HTR-8/SVneo (cell line): ENCODE measurements at regions not wholly inside any gene's neighbourhood (a gene's known extent, or its start where the extent isn't known, plus 50 kb on each side); places are given as distances from the start of the nearest gene placed in this dataset.
A peak's percentile ranks its signal among the peaks of the same experiment; 100 is the strongest.
"Not testable (repeated sequence)": the region's sequence is repeated elsewhere in the genome, so short reads cannot be mapped to it uniquely, and the experiment has no call there.

ENCODE experiments used
- DNase-seq: peaks from one replicate; pipeline ENCODE4 v3.0.0; 2011; ENCODE audit warnings: low spot score, mixed read lengths; ENCODE audit not compliant: insufficient read length
- FAIRE-seq: peaks from 2 replicates; lab custom pipeline; 2011; peaks lifted over from hg19 to GRCh38; lab: Jason Lieb, UNC

DNA sequence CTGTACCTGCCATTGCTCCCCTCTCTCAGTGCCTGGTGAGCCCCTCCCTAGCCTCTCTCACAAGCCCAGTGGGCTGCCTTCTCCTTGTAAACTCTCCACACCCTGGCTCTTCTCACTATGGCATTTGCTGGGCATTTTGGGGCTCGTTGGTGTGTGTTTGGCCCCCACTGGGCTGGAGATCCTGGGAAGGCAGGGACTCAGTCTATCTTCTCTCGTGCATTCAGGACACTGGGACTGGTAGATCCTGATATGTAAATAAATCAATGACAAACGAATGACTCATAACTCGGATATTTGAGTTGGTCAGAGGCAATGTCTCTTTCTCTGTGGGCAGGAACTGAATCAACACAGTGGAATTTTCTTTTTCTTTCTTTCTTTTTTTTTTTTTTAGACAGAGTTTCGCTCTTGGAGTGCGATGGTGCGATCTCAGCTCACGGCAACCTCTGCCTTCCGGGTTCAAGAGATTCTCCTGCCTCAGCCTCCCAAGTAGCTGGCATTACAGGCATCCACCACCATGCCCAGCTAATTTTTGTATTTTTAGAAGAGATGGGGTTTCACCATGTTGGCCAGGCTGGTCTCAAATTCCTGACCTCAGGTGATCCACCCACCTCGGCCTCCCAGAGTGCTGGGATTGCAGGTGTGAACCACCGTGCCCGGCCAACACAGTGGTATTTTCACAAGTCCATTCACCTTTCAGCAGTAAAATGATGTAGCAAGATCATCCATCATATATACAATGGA is 144.6 kb upstream of the SPRED2 start:
- DNase-seq (peak; percentile 96), FAIRE-seq (peak; percentile 54)

- FAIRE-seq (no peak), DNase-seq (no peak)
Observed at GRCh38 chr2:65576278-65576677, 143.9 kb upstream of the SPRED2 start.

- FAIRE-seq (no peak), DNase-seq (no peak)
Observed at GRCh38 chr2:65574993-65575392, 142.6 kb upstream of the SPRED2 start.

GRCh38 chr2:65568656-65569440 is 136.4 kb upstream of the SPRED2 start:
- FAIRE-seq, DNase-seq: not testable (repeated sequence)

GRCh38 chr2:65566617-65567016 is 134.2 kb upstream of the SPRED2 start:
- DNase-seq (no peak), FAIRE-seq (no peak)

- DNase-seq (no peak), FAIRE-seq (no peak)
Observed at GRCh38 chr2:65565681-65566080, 133.3 kb upstream of the SPRED2 start.

DNA sequence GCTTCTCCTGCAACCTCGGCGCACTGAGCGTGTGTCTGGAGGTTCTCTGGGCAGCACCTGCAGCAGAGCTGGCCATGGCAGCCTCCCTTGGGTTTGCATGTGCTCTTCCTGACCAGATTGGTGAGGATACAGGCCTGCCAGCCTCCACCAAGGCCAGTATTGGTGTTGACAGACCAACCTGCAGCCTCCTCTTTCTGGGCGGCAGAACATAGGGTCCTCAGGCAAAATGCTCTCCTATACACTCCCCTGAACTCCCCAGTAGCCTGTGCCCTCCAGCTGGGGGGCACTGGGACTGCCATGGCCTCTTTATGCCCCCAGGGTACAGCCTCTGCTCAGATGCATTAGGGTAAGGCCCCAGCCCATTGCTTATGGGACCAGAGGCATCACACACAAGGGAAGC is 131.9 kb upstream of the SPRED2 start:
- no peak for FAIRE-seq
- DNase-seq: no peak

- FAIRE-seq (no peak), DNase-seq (no peak)
Observed at GRCh38 chr2:65562890-65563289, 130.5 kb upstream of the SPRED2 start.

DNA sequence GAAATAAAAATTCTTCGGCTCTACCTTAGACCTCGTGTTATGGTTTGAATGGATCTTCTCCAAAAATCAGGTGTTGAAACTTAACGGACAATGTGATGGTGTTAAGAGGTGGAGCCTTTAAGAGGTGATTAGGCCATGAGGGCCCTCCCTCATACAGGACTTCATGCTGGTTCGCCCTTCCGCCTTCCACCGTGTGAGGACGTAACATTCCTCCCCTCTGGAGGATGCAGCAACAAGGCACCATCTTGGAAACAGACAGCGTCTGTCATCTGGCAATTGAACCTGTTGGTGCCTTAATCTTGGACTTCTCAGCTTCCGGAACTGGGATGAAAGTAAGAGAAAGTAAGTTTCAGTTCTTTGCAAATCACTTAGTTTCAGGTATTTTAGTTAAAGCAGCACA is 126.3 kb upstream of the SPRED2 start:
- FAIRE-seq: no peak
- DNase-seq: no peak

- FAIRE-seq: no peak
- no peak for DNase-seq
Observed at GRCh38 chr2:65557616-65558573, 125.5 kb upstream of the SPRED2 start.

- no peak for FAIRE-seq
- DNase-seq: no peak
Observed at GRCh38 chr2:65554765-65555591, 122.6 kb upstream of the SPRED2 start.

DNA sequence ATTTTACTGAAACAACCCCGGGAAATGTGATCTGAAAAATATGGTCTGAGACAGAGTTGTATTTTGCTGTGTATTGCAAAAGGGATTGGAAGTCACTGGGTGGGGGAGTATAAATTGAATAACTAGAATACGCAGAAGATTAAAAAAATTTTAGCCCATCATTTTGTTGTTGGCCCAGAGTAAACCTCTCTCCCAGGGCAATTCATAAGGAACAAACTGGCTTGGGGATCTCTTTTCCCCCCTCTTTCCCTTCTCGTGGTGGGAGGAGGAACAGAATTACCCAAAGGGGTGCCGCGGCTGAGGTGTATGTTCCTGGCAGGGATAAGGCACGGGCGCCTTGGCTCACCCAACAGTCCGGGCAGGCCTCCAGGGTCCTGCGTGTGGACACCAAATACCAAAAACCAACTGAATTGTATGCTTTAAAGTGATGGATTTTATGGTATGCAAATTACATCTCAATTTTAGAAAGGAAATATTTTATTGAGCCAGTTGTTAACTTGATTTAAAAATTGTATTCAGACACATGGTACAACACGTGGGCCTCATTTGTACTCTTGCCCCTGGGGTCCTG is 121.2 kb upstream of the SPRED2 start:
- DNase-seq (no peak), FAIRE-seq (no peak)

DNA sequence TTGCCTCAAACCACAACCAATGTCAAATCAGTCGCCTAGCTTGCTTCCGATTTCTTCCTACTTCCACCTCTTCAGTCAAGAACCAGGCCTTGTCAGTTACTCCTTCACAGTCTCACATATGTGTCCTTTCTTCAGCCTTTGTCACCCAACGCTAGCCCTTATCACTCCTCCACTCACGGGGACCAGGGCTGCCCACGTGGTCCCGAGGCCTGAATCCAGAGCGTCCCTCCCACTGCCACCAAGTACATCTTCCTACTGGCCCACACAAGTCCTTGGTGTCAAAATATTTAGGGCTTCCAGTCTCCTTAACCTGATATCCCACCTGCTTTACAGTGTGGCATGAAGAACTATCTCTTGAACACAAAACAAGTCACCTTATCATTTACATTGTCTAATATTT is 119.1 kb upstream of the SPRED2 start:
- no peak for FAIRE-seq

DNA sequence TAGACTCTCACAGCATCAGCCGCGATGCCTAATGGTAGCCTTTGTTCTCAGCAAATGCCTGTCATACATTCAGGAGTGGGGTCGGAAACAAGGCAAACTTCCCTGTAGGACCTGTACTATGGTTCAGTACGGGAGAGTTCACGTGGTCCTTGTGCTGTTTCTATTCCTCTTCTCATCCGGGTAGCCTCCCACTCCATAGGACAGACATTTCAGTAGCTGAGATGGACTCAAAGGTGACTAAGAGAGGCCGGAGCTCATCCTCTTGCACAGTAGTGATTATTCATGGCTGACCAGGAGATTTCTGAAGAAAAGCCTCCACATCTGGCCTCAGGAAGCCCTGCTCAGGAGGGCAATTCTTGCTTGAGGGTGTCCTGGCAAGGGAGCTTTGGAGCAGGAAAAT is 117.8 kb upstream of the SPRED2 start:
- no peak for DNase-seq
- FAIRE-seq: no peak

More for the DNA sequence above, 119.1 kb upstream of the SPRED2 start:
- no peak for DNase-seq

GRCh38 chr2:65549631-65550030 is 117.2 kb upstream of the SPRED2 start:
- FAIRE-seq (no peak), DNase-seq (no peak)

- FAIRE-seq (no peak), DNase-seq (no peak)
Observed at GRCh38 chr2:65549257-65549627, 116.8 kb upstream of the SPRED2 start.

- no peak for DNase-seq
- no peak for FAIRE-seq
Observed at GRCh38 chr2:65548576-65549256, 116.3 kb upstream of the SPRED2 start.

- DNase-seq (no peak), FAIRE-seq (no peak)
Observed at GRCh38 chr2:65548064-65548463, 115.7 kb upstream of the SPRED2 start.
